Right lung (tissue), 2 donors: ENCODE measurements at regions not wholly inside any gene's neighbourhood (a gene's known extent, or its start where the extent isn't known, plus 50 kb on each side); places are given as distances from the start of the nearest gene placed in this dataset.

Experiments used
- DNase-seq, 2 donors: peaks; one replicate each; pipeline ENCODE4 v3.0.0-alpha.2; 2013

DNA sequence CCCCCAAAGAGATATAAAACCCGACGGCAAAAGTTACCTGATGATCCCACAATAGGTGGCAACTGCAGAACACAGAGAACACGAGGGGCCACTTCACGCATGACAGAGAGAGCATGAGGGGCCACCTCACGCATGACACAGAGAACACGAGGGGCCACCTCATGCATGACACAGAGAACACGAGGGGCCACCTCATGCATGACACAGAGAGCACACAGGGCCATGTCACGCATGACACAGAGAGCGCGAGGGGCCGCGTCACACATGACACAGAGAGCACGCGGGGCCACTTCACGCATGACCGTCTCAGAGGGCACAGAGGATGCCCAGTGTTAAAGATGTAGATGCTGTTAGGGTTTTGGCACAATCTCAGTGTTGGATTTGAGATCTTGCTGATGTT lies 1359.5 kb downstream of the TBC1D22A start:
- no peak for DNase-seq

DNA sequence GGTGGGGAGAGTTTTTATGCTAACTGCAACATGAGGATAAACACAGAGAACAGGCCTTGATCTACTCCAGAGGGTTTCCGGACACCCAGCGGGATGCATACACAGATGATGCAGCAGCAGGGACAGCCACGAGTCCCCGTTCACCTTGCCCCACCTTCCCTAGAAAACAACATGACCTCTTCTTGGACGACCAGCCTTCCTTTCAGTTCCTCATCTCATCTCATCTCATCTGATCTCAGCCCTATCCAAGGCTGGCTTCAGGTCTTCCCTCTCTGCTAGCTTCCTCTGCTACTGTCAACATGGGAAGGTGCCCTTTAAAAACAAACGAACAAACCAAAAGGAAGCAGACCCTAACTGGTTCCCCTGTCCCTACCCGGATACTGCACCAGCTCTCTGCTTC lies 1356.2 kb downstream of the TBC1D22A start:
- no peak for DNase-seq

DNA sequence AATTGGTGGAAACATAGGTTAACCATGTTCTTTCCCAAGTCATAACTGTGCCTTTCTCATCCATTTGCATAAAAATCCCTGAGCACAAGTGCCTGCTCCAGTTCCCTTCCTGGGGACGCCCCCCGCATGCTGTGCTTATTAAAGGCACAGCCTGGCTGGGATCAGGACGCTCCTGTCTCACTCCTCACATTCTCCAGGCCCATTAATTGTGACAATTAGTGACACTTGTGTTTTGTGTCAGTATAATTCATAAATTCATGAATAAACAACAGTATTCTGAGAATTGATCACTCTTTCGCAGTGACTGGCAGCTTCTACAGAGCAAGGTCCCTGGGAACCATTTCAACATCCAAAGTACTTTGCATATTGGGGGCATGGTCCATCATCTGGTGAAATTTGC lies 1354.4 kb downstream of the TBC1D22A start:
- no peak for DNase-seq

DNA sequence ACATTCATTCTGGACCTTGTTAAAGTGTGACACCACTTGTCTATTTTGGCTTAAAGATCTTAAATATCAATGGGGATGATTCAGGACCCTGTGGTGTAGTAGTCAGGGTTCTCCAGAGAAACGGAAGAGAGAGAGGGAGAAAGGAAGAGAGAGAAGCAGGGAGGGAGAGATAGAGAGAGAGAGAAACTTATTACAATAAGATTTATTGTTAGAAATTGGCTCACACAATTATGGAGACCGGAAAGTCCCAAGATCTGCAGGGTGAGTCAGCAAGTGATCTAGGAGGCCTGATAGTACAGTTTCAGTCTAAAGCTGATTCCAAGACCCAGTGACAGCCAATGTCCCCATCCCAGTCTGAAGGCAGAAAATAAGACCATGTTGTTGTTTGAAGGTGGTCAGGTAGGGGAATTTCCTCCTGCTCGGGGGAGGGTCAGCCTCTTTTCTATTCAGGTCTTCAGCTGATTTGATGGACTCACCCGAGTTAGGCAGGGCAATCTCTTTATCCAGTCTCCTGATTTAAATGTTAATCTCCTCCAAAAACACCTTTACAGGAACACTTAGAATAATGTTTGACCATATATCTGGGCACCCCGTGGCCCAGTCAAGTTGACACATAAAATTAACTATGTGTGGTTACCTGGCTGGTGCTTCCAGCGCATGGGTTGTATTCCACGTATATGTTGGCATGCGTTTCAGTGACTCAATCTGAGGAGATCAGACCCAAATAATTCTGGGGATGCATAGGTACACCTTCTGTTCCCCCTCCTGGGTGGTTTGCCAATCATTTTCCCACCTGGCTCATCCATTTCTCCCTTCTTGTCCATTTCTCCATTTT lies 1350.5 kb downstream of the TBC1D22A start:
- no peak for DNase-seq

DNA sequence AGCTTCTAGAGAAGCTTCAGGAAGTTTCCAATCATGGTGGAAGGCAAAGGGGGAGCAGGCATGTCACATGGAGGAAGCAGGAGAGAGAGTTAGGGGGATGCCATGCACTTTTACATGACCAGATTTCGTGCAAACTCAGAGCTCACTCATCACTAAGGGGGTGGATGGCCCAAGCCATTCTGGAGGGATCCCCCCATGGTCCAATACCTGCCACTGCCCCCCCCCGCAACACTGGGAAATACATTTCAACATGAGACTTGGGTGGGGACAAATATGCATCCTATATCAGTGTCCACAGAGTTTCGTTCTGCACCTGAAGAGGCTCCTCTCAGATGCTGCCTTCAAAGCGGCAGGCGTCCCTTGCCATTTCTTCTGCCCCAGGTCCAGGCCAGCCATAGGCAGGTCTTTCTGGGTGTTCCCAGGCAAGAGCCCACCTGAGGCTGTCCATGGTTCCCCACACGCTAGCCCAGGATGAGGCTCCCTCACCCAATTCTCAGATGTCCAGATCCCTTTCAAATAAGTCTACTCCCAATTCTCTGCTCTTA lies 1344.3 kb downstream of the TBC1D22A start:
- DNase-seq = no peak

DNA sequence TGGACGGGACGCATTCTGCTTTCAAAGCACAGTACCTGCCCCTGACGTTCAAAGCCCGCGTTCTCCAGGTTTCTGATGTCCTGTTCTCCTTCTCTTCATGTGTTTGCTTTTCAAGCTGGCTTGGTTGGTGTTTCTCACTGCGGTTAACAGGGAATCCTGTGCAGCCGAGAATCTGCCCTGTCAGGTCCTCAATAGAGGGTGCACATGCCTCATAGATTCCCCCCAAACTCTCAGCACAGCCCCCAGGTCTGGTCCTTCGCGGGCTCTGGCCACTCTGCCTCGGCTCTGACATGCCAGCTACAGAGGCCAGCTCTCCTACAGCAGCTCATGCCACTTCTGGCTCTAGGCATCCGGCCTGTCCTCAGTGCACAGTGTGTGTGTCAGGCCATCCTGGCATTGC lies 1343.8 kb downstream of the TBC1D22A start:
- no peak for DNase-seq

DNA sequence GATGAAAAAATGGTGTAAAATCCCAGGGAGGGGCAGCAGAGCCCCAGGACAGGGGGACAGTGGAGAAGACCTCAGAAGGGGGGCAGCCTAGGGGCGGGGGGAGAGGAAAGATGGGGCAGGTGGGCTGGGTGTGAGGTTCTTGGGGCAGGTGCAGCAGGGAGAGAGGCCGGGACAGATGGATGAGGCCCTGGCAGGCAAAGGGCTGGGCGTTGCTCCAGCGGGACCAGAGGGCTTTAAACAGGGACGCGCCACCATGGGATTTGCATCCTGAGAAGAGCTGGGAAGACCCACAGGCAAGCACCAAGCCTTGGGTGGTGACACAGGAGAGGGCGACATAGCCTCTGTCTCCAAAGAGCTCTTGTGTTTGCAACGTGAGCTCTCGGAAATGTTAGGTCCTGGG lies 1342.8 kb downstream of the TBC1D22A start:
- DNase-seq = no peak

DNA sequence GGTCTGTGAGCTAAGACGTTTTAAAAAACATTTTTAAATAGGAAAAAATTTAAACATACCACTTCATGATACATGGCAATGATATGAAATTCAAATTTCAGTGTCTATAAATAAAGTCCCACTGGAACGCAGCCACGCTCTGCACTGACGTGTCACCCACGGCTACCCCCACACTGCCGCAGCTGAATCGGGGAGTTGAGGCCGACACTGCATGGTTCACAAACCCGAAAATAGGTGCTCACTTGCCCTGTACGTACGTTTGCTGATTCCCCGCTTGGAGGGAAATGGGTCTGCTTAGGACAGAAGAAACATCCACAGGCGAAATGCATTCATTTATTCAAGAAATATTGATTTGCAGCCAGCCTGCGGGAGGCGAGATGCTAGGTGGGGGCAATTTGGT lies 1342.3 kb downstream of the TBC1D22A start:
- no peak for DNase-seq

DNA sequence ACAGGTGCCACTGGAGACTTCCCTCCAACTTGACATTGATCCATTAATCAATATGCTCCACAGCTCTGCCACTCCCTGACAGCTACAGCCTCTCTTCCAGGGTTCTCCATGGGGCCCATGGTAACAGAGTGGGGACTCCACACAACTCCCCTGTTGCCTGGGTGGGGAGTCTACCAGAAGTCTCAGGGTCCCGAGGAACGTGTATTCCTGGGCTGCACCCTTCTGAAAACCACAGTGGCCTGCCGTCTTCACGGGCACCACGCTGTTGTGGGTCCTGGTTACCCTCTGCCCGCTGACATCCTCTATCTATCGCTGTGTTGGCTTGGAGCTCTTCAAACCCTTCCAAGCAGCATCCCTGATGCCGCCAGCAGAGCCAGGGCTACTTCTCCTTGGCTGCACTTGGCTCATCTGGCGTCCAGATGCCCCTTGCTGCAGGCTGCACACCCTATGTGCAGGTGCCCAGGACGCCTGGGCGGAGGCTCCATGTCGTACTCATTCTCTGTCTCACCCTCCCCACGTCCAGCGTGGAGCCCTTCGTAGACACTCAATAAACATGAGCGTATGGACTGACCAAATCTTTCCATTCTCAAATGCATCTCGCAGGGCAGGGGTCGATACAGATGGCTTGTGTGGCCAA lies 1341.8 kb downstream of the TBC1D22A start:
- DNase-seq = no peak

DNA sequence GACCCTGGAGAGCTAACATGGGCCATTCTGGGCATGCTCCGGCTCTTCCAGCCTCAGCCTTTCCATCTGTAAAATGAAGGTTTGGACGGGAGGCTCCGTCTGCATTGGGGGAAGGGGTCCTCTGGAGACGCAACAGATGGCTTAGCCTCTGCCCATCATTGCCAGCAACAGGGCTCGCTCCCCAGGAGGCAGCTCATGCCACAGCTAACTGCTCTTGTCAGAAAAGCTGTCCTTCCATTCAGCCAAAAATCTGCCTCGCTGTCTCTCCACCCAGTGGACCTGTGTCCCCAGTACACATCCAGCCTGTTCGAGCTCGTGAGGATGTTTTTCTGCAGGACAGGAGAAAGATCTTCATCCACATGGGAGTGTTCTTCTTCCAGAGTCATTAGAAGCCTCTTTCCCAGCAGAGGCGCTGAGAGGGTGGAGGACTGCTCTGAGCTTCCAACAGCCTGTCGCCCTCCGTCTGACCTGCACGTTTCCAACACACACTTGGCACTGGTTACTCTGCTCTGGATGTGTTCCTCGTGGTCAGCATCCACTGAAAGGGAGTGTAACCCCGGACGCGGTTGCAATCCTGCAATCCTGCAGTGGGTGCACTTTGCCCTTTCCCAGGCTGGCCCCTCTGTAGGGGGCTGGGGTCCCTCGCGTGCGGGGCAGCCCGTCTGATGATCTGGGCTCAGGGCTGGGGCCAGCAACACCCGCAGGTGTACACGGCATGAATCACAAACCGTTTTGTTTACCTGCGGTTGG lies 1340.9 kb downstream of the TBC1D22A start:
- DNase-seq = peak in 1 of 2 donors; percentile 2

DNA sequence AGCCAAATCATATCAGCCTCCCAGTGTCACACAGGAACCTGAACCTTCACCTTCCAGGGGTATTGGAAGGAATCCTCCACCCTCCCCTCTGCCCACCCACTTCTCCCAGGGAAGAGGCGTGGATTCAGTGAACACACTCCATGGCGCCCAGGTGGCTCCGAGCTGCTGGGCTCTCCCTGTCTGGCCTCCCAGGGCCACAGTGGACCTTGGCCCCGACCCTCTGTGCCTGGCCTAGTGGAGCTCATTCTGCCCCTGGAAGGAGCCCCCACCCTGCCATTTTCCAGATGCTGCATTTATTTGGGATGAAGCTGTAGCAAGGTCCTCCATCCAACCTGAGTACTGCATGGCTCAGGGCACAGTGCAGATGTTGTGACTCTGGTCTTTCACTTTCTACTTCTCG lies 1340.1 kb downstream of the TBC1D22A start:
- no peak for DNase-seq

DNA sequence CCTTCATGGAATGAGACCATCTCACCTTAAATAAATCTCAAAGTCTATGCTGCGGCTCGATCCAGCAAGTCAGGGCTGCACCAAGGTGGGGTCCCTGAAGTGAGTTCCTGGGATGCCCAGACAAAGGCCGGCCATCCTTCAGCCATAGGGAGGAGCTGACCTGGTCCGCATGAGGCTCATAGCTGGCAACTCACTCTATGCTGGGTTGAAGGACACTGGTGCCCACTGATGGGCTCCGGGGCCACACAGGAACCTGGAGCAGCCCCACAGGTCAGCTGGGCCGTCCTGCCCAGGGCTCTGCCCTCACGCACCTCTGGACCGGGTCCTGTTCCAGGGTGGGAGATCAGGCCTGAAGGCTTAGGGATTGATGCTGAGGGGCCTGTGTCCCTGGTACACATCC lies 1339.3 kb downstream of the TBC1D22A start:
- no peak for DNase-seq

DNA sequence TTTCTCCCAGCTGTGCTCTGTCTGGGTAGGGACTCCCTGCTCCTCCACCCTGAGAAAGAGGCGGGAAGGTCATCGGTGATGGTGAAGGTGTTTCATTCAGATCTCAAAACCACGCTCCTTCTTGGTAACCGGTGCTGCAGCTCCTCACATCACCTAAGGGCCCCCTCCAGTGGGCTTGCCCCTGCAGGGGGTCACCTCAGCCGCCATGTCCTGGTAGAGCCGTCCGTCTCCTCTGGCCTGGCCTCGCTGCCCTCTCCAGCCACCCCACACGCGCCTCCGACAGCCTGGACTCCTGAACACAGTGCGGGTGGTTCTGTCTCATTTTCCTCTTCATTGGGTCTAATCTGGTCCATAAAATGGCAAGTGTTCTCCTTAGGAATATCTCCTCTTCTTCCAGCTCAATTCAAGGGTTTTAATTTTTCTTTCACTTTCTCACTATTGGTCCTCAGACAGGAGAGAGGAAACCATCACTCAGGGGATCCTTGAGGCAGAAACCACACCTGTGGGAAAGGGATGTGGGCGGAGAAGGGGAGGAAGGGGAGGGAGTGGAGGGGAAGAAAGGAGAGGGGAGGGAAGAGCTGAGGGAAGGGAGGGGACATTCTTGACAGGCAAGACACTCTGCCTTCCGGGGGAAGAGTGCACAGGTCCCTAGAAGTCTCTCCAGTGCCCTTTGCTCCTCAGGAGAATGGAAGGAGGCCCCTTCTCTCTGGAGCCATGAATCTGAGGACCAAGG lies 1338.4 kb downstream of the TBC1D22A start:
- no peak for DNase-seq

DNA sequence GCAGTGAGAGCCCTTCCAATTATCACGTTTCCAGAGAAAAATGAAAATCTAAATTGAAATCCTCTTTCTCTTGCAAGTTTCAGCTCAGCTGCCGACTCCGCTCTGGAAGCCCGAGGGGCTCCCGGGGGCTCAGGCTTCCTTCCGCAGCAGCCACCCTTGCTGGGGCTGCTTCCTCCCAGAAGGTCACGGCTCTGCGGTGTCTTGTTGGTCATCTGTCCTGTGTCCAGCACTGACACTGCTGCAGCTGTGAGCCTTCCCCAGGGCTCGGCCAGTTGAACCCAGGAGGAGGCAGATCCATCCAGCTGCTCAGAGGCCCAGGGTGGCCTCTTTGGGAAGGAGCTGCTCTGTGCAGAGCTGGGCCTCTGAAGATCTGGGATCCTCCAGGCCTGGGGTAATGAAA lies 1337.2 kb downstream of the TBC1D22A start:
- no peak for DNase-seq

DNA sequence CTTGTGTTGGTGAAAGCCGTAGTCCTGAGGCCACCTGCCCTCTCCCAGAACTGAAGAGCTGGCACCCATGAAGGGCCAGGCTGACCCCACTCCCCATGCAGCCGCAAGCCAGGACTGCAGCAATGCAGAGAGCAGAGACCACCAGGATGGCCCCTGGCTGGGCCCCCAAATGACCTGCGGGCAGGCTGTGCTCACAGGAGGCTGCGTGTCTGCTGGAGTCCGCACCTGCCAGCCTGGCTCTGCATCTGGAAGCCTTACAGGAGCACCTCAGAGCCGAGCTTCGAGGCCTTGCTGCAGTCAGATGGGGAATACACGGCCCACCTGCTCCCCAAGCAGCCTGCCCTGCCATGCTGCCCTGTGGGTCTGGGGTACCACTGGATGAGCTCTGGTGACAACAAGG lies 1336.8 kb downstream of the TBC1D22A start:
- no peak for DNase-seq

DNA sequence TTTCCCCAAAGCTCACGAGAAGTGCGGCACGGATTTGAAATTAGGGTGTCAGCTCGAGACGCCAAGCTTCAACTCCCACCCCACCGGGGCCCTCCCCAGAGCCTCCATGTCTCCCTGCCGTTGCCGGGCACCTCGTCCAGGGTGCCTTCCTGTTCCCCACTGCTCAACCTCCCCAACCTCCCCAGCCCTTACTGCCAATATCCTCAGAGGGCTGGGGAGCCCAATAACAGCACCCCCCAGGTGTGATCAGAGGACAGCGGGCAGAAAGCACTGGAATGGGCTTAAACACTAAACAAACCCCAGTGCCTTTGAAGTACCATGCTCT lies 1336.4 kb downstream of the TBC1D22A start:
- DNase-seq = no peak

DNA sequence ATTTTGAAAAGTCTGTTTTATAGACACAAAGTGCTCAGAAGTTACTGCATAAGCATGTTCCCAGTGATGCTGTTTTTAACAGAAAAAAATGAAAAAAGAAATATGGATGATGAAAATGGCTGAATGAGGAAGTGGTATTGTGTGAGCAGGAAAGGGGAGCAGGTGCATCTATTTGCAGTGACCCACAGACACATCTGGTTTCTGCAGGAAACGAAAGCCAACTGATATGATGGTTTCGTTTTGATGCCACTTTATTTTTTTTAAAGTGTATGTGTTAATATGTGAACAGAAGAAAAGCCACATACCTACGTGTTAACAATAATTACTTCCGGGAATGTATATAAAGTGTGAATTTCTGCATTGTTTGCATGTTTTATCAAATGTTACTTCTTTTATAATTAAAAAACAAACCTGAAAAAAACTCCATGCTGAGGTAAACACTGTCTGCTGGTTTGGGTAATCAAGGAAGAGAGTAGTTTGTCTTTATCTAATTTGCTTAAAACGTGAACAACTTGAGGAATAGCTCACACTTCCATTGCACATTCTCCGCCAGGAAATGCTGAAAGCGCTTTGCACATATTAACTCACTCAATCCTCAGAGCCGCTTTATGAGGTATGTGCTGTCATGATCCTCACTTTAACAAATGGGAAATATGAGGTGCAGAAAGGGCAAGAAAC lies 1335.9 kb downstream of the TBC1D22A start:
- no peak for DNase-seq

DNA sequence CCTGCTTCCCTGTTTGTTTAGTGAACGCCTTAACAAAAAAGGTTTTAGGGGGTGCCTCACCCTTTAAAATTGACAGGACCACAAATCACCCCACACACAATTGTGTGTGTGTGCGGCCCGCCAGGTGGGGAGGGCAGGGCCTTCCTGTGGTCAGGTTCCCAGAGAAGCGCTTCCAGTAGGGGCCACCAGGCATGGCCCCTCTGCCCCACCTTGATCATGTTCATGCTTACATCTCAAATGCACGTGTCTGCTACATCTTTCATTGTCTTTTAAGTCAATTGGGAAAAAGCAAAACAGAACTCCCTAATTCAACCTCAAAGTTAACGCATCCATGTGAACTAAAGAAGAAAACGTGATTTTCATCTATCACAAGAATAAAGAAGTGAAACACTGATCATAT lies 1335.3 kb downstream of the TBC1D22A start:
- no peak for DNase-seq

DNA sequence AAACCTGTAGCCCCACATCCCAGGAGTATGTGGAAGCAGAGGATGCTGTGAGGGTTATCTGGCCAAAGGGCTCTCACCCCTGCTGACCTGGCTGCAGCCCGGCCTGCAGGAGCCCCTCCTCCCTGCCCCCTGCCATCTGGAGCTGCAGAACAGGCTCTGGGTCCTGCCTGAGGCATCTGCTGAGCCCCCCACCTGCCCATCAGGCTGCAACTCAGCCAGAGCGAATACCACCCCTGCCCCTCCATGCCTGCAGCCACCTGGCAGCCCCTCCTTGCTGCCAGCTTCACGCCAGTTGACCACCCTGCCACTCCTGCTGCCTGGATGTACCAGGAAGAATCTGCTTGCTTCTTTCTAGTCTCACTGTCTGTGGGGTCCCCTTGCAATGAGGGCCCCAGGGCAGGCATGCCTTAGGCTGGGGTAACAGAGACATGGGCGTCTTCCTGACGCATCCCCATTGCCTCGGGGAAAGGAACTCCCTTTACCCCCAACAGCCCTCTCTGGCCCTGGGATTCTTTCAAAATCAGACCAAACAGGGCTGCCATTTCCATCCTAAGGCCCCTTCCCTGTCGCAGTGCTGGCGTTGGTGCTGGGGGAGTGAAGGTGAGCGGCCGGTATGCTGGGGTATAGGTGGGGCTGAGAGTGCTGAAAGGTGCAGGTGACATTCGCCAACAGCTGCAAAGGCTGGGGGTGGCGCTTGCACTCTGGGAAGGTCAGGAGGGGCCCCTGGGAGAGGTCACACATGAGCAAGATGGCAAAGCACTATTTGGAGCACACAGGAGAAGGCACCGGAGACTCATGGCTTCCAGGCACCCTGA lies 1334.6 kb downstream of the TBC1D22A start:
- DNase-seq = no peak

DNA sequence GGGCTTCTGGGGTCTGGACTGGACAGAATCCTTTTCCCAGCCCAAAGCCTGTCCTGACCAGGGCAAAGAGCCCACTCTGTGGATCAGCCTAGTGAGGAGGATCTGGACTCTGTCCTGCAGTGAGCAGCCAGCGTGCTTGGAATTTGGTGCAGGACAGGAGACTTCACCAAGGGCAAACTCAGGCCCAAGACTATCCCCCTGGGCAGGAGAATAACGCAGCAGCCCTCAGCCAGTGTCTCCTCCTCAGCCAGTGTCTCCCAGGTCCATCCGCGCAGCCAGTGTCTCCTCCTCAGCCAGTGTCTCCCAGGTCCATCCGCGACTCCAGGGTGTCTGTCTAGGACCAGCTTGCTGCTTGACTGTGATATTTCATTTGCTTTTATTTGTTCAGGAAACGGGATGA lies 1334.0 kb downstream of the TBC1D22A start:
- DNase-seq = no peak

DNA sequence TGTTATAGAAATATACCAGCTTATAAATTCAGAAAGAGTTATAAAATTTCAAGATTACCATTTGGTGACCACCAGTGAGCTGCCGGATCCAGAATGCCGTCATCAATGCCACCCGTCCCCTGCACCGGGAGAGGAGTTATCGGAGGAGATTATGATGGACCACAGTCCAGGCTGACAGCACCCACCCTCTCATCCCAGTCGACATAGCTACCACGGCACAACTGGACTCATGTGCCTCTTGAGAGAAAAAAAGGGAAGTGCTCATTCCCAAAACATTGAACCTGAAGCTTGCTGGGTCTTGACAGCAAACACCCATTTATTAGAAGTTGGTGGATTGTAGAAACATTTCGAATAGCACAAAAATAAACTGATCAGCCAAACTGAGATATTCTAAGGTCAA lies 1331.5 kb downstream of the TBC1D22A start:
- no peak for DNase-seq
